Parathyroid adenoma (tissue), 2 donors: ENCODE measurements at regions not wholly inside any gene's neighbourhood (a gene's known extent, or its start where the extent isn't known, plus 50 kb on each side); places are given as distances from the start of the nearest gene placed in this dataset.
"Not testable (repeated sequence)": the region's sequence is repeated elsewhere in the genome, so short reads cannot be mapped to it uniquely, and the experiment has no call there.

Experiments
- H2AFZ ChIP-seq: fragments of 300-600 bp; sonication (generic); one replicate; pipeline ENCODE4 v1.7.0; 2017; ENCODE audit warnings: antibody characterized with exemption, mild to moderate bottlenecking
- H3K27ac ChIP-seq: fragments of 300-600 bp; sonication (generic); one replicate; pipeline ENCODE4 v1.7.0; 2017
- H3K27me3 ChIP-seq: fragments of 300-600 bp; sonication (generic); one replicate; pipeline ENCODE4 v1.7.0; 2017; ENCODE audit warnings: low read length; ENCODE audit not compliant: control insufficient read depth, insufficient read depth
- H3K36me3 ChIP-seq: fragments of 300-600 bp; sonication (generic); one replicate; pipeline ENCODE4 v1.7.0; 2017; ENCODE audit warnings: low read length; ENCODE audit not compliant: control insufficient read depth, insufficient read depth
- H3K4me1 ChIP-seq: fragments of 300-600 bp; sonication (generic); one replicate; pipeline ENCODE4 v1.7.0; 2017; ENCODE audit warnings: control low read depth
- H3K4me2 ChIP-seq: fragments of 300-600 bp; sonication (generic); one replicate; pipeline ENCODE4 v1.7.0; 2017; ENCODE audit warnings: low read length
- H3K4me3 ChIP-seq: fragments of 300-600 bp; sonication (generic); one replicate; pipeline ENCODE4 v1.7.0; 2017; ENCODE audit warnings: low read depth, low read length
- H3K79me2 ChIP-seq: fragments of 300-600 bp; sonication (generic); one replicate; pipeline ENCODE4 v1.7.0; 2017; ENCODE audit warnings: control low read depth
- H3K9ac ChIP-seq: fragments of 300-600 bp; sonication (generic); one replicate; pipeline ENCODE4 v1.7.0; 2017; ENCODE audit warnings: mild to moderate bottlenecking
- H3K9me3 ChIP-seq: fragments of 300-600 bp; sonication (generic); one replicate; pipeline ENCODE4 v1.7.0; 2017; ENCODE audit warnings: low read length; ENCODE audit not compliant: control insufficient read depth
- CTCF ChIP-seq: fragments of 300-600 bp; sonication (generic); IDR thresholded peaks from one replicate; pipeline ENCODE4 v1.7.0; 2017; ENCODE audit warnings: antibody characterized with exemption, mild to moderate bottlenecking
- donor health status: primary hyperparathyroidism.

- Histone ChIP-seq H3K9ac (no peak overlapping the region), H3K27me3 (no peaks in the 10 kb centered on the region)
These were observed 245.5 kb upstream of the TCERG1L start for GRCh38 chr10:131556897-131557495.

GRCh38 chr10:131557956-131558355 is 246.4 kb upstream of the TCERG1L start:
- not testable (repeated sequence) for H3K4me3 ChIP-seq, H3K27me3 ChIP-seq

More at GRCh38 chr10:131556897-131557495, 245.5 kb upstream of the TCERG1L start:
- H2AFZ ChIP-seq: no peak overlapping the region
- no peaks in the 10 kb centered on the region for H3K79me2 ChIP-seq
- H3K27ac ChIP-seq: no peak overlapping the region
- H3K4me3 ChIP-seq: no peak overlapping the region
- TF ChIP-seq CTCF: no peak
- H3K9me3 ChIP-seq: no peaks in the 10 kb centered on the region
- H3K4me1 ChIP-seq: no peaks in the 10 kb centered on the region
- H3K36me3 ChIP-seq: no peaks in the 10 kb centered on the region
- no peak overlapping the region for H3K4me2 ChIP-seq

GRCh38 chr10:131559450-131559911 is 248.0 kb upstream of the TCERG1L start:
- Histone ChIP-seq H3K36me3 (no peaks in the 10 kb centered on the region), H3K79me2 (no peaks in the 10 kb centered on the region), H2AFZ (no peak overlapping the region), H3K4me3 (no peak overlapping the region), H3K4me2 (no peak overlapping the region), H3K9me3 (no peaks in the 10 kb centered on the region), H3K9ac (no peak overlapping the region), H3K4me1 (no peaks in the 10 kb centered on the region), H3K27me3 (no peaks in the 10 kb centered on the region), H3K27ac (no peak overlapping the region)
- TF ChIP-seq CTCF: no peak

More at GRCh38 chr10:131557956-131558355, 246.4 kb upstream of the TCERG1L start:
- not testable (repeated sequence) for H3K79me2 ChIP-seq, H3K9me3 ChIP-seq, H2AFZ ChIP-seq, H3K27ac ChIP-seq, H3K9ac ChIP-seq, H3K4me2 ChIP-seq, H3K4me1 ChIP-seq, H3K36me3 ChIP-seq

- Histone ChIP-seq H3K27me3 (no peaks in the 10 kb centered on the region), H3K4me2 (no peak overlapping the region), H3K4me3 (no peak overlapping the region), H3K9ac (no peak overlapping the region), H3K9me3 (no peaks in the 10 kb centered on the region), H3K79me2 (no peaks in the 10 kb centered on the region), H2AFZ (no peak overlapping the region), H3K36me3 (no peaks in the 10 kb centered on the region), H3K27ac (no peak overlapping the region), H3K4me1 (no peaks in the 10 kb centered on the region)
- no peak for TF ChIP-seq CTCF
These were observed 248.6 kb upstream of the TCERG1L start for GRCh38 chr10:131560166-131560565.

- Histone ChIP-seq H3K27ac (no peak overlapping the region), H3K9ac (no peak overlapping the region), H3K4me1 (no peaks in the 10 kb centered on the region), H3K79me2 (no peaks in the 10 kb centered on the region), H2AFZ (no peak overlapping the region), H3K4me3 (no peak overlapping the region), H3K36me3 (no peaks in the 10 kb centered on the region), H3K9me3 (no peaks in the 10 kb centered on the region), H3K27me3 (no peaks in the 10 kb centered on the region), H3K4me2 (no peak overlapping the region)
- no peak for TF ChIP-seq CTCF
These were observed 249.3 kb upstream of the TCERG1L start for GRCh38 chr10:131560706-131561355.
